ENCODE measurements at regions not wholly inside any gene's neighbourhood (a gene's known extent, or its start where the extent isn't known, plus 50 kb on each side); places are given as distances from the start of the nearest gene placed in this dataset.

- no peaks in the 10 kb centered on the region for H3K27me3 ChIP-seq (replicated peaks; ENCODE audit: control insufficient read depth, insufficient read depth, low read length)
- no peaks in the 10 kb centered on the region for H3K36me3 ChIP-seq (ENCODE audit: control insufficient read depth, insufficient read depth, low read length)
- TF ChIP-seq CTCF (IDR thresholded peaks at IDR 0.05; ENCODE audit: insufficient read depth, low read length, poor library complexity, severe bottlenecking), result no peak
- DNase-seq (ENCODE audit: extremely low read depth, insufficient read length), result no peak
- H3K4me3 ChIP-seq (replicated peaks; ENCODE audit: low read depth, low read length), result no peak overlapping the region
These were observed 313.6 kb downstream of the CDC5L start for GRCh38 chr6:44701038-44701636.

DNA sequence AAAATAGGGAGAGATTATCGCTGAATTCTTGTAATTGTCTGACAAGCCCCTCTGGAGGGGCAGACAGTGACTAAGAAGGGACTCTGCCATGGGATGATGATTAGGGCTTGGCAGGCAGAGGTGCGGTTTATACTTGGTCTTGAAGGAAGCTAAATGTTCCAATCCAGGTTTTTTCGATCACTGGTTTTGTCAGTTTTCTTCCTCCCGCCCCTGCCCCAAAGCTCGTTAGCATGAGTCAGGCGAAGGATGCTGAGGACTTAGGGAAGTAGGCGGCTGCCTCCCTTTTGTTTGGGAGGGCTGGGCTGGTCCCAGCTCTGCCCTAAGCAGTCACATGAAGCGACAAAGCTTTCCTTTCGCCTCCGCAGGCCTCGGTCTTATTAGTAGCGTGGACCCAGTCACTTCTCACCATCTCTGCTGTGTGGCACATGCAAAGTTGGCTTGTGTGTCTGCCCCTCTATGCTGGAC, 314.2 kb downstream of the CDC5L start:
- no peak for TF ChIP-seq CTCF (IDR thresholded peaks at IDR 0.05; ENCODE audit: insufficient read depth, low read length, poor library complexity, severe bottlenecking)
- Histone ChIP-seq H3K36me3 (ENCODE audit: control insufficient read depth, insufficient read depth, low read length) (no peaks in the 10 kb centered on the region), H3K4me3 (replicated peaks; ENCODE audit: low read depth, low read length) (no peak overlapping the region), H3K27me3 (replicated peaks; ENCODE audit: control insufficient read depth, insufficient read depth, low read length) (no peaks in the 10 kb centered on the region)
- no peak for DNase-seq (ENCODE audit: extremely low read depth, insufficient read length)

DNA sequence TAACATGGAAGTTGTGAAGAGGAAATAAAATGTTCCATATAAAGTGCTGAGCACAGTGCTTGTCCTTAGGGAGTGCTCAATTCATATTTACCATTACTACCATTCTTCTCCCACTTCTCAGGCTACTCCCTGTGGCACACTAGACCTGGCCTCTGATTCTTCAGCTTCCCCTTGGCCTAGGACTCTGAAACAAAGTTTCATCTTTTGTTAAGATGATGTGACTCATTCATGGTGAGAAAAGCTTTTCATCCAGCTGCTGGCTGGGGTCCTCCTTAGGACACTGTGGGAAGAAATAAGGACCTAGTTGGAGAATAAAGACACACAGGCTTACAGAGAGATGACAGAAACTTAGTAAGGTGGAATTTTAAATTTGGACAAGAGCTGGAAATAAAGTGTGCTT, 314.8 kb downstream of the CDC5L start:
- H3K27me3 ChIP-seq (replicated peaks; ENCODE audit: control insufficient read depth, insufficient read depth, low read length), result no peaks in the 10 kb centered on the region
- DNase-seq (ENCODE audit: extremely low read depth, insufficient read length), result no peak
- no peaks in the 10 kb centered on the region for H3K36me3 ChIP-seq (ENCODE audit: control insufficient read depth, insufficient read depth, low read length)

DNA sequence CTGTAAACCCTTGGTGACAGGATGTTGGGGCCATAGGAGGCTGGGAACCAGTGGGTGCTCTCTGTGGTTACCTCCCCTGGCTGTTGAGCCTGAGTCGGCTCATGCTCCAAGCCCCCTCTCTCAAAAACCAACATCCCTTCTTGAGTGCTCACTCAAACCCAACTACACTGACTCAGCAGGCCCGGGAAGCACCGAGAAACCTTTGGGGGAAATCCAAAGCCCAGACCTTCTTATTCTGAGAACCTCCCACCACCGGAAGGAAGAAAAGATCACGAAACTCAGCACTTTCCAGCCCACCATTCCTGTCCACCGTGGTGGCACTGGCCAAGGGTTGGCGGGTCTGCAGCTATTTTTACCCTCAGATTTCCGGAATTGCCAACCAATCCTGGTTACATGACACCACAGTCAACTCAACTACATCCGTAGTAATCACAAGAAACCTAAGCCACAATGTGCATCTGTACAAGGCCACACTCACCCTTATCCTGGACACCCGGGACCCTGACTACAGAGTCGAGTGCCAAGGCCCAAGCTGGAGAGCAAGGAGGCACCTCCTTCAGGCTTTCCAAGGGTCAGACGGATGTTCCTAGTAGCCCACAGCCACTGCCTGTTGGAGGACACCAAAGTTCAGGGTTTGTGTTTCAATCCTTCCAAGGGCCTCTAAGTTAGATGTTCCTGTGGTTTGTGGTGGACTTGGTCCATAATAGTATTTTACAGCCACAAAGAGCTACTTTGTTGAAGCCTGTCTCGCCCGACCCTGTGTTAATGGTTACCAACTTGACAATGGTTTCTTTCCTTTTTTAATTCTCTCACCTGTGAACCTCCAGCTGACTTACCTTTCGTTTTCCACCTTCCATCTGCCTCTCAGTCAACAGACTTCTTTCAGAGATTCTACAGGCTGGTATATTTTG, 317.0 kb downstream of the CDC5L start:
- Histone ChIP-seq H3K27me3 (replicated peaks; ENCODE audit: control insufficient read depth, insufficient read depth, low read length) (no peaks in the 10 kb centered on the region), H3K36me3 (ENCODE audit: control insufficient read depth, insufficient read depth, low read length) (no peaks in the 10 kb centered on the region), H3K4me3 (replicated peaks; ENCODE audit: low read depth, low read length) (no peak overlapping the region)
- peak; percentile 50 for DNase-seq (ENCODE audit: extremely low read depth, insufficient read length)
- no peak for TF ChIP-seq CTCF (IDR thresholded peaks at IDR 0.05; ENCODE audit: insufficient read depth, low read length, poor library complexity, severe bottlenecking)

More for the DNA sequence above, 314.8 kb downstream of the CDC5L start:
- TF ChIP-seq CTCF (IDR thresholded peaks at IDR 0.05; ENCODE audit: insufficient read depth, low read length, poor library complexity, severe bottlenecking), result no peak
- no peak overlapping the region for H3K4me3 ChIP-seq (replicated peaks; ENCODE audit: low read depth, low read length)

DNA sequence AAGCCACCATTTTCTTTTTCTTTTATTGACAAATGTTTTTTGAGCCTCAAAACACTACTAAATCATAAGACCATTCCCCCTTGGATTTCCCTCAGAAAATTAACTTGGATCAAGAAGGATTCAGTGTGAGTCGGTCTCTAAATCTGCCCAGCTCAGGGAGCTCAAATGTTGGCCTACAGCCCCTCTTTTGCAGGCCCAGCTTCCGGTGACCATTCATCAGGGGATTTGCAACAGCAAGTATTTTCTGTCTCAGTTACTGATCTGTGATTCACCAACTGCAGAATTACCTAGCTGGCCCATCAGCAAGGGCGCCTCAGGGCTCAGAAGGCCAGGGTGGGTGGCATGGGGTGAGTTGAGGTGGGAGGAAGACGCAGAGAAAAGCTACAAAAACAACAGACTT, 318.1 kb downstream of the CDC5L start:
- TF ChIP-seq CTCF (IDR thresholded peaks at IDR 0.05; ENCODE audit: insufficient read depth, low read length, poor library complexity, severe bottlenecking), result no peak
- no peaks in the 10 kb centered on the region for H3K36me3 ChIP-seq (ENCODE audit: control insufficient read depth, insufficient read depth, low read length)
- no peaks in the 10 kb centered on the region for H3K27me3 ChIP-seq (replicated peaks; ENCODE audit: control insufficient read depth, insufficient read depth, low read length)
- H3K4me3 ChIP-seq (replicated peaks; ENCODE audit: low read depth, low read length), result no peak overlapping the region
- no peak for DNase-seq (ENCODE audit: extremely low read depth, insufficient read length)
